Smooth muscle cell (in vitro differentiated cells): ENCODE measurements at regions not wholly inside any gene's neighbourhood (a gene's known extent, or its start where the extent isn't known, plus 50 kb on each side); places are given as distances from the start of the nearest gene placed in this dataset.

Source experiments
- DNase-seq: peaks from one replicate; lab custom pipeline; 2025; ENCODE audit not compliant: unreplicated experiment; lab: John Stamatoyannopoulos, UW
- H2AFZ ChIP-seq: fragments of 200-600 bp; sonication (generic); 2 replicates; pipeline ENCODE4 v1.6.0; 2016; ENCODE audit warnings: antibody characterized with exemption, low read depth, mild to moderate bottlenecking
- H3F3A ChIP-seq: fragments of 200-600 bp; sonication (generic); 2 replicates; pipeline ENCODE4 v1.6.0; 2017; ENCODE audit warnings: antibody characterized with exemption, low read depth
- H3K27ac ChIP-seq: fragments of 200-600 bp; sonication (generic); 2 replicates; pipeline ENCODE4 v1.5.1; 2016; ENCODE audit warnings: low read depth, mild to moderate bottlenecking
- H3K27me3 ChIP-seq: fragments of 200-600 bp; sonication (generic); 2 replicates; pipeline ENCODE4 v1.6.1; 2016; ENCODE audit warnings: low read depth, mild to moderate bottlenecking
- H3K36me3 ChIP-seq: fragments of 200-600 bp; sonication (generic); 2 replicates; pipeline ENCODE4 v1.5.1; 2016; ENCODE audit warnings: low read depth
- H3K4me1 ChIP-seq: fragments of 200-600 bp; sonication (generic); 2 replicates; pipeline ENCODE4 v1.5.1; 2016; ENCODE audit warnings: low read depth
- H3K4me2 ChIP-seq: fragments of 200-600 bp; sonication (generic); 2 replicates; pipeline ENCODE4 v1.6.0; 2016; ENCODE audit warnings: mild to moderate bottlenecking
- H3K4me3 ChIP-seq: fragments of 200-600 bp; sonication (generic); 2 replicates; pipeline ENCODE4 v1.5.1; 2016; ENCODE audit warnings: mild to moderate bottlenecking
- H3K79me2 ChIP-seq: fragments of 200-600 bp; sonication (generic); 2 replicates; pipeline ENCODE4 v1.6.0; 2016; ENCODE audit warnings: low read depth, mild to moderate bottlenecking
- H3K9ac ChIP-seq: fragments of 200-600 bp; sonication (generic); 2 replicates; pipeline ENCODE4 v1.6.0; 2016; ENCODE audit warnings: low read depth
- H3K9me3 ChIP-seq: fragments of 200-600 bp; sonication (generic); replicated peaks from 2 replicates; pipeline ENCODE4 v1.5.1; 2016; ENCODE audit warnings: low read depth
- H4K20me1 ChIP-seq: fragments of 200-600 bp; sonication (generic); 2 replicates; pipeline ENCODE4 v1.6.0; 2016; ENCODE audit warnings: low read depth
- WGBS: methylation state at CpG from one replicate; pipeline ENCODE4 v1.1.7; 2016; ENCODE audit warnings: low lambda C conversion rate; 5-methylcytosine and 5-hydroxymethylcytosine counted together
- TF ChIP-seq, protein P1 (sequence below): fragments of 200-600 bp; sonication (generic); IDR thresholded peaks from 2 replicates; pipeline ENCODE4 v1.5.1; 2017; ENCODE audit warnings: borderline replicate concordance, mild to moderate bottlenecking, antibody characterized with exemption; ENCODE audit not compliant: insufficient read depth, poor library complexity, severe bottlenecking

DNA sequence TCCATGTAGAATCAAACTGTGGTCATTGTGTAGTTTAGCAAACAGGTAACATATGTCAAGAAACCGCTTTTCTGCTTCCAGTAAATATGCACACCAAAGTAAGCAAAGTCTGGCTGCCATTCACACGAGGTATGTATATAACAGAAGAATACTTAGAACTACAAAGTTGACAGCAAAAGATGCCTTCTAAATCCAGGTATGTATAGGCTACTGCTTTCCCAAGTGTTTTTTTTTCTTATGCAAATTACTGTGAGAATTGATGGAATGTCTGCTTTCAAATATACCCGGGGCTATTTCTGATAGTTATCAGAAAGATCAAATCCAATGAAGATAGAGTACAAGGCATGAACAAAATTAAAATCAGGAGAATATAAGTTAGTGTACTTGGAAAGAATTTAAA lies 229.2 kb downstream of the HACE1 start:
- Histone ChIP-seq H3K9me3 (no peaks in the 10 kb centered on the region), H3K4me1 (peaks cover 5% of the 10 kb centered on the region), H2AFZ (no peak overlapping the region), H3K4me2 (no peak overlapping the region), H4K20me1 (no peaks in the 10 kb centered on the region), H3K27me3 (no peaks in the 10 kb centered on the region), H3K4me3 (no peak overlapping the region), H3F3A (no peaks in the 10 kb centered on the region), H3K27ac (no peak overlapping the region), H3K36me3 (no peaks in the 10 kb centered on the region), H3K9ac (no peak overlapping the region), H3K79me2 (no peaks in the 10 kb centered on the region)
- TF ChIP-seq, protein P1, sequence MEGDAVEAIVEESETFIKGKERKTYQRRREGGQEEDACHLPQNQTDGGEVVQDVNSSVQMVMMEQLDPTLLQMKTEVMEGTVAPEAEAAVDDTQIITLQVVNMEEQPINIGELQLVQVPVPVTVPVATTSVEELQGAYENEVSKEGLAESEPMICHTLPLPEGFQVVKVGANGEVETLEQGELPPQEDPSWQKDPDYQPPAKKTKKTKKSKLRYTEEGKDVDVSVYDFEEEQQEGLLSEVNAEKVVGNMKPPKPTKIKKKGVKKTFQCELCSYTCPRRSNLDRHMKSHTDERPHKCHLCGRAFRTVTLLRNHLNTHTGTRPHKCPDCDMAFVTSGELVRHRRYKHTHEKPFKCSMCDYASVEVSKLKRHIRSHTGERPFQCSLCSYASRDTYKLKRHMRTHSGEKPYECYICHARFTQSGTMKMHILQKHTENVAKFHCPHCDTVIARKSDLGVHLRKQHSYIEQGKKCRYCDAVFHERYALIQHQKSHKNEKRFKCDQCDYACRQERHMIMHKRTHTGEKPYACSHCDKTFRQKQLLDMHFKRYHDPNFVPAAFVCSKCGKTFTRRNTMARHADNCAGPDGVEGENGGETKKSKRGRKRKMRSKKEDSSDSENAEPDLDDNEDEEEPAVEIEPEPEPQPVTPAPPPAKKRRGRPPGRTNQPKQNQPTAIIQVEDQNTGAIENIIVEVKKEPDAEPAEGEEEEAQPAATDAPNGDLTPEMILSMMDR, result no peak
- 37% methylated on average over 3 of the region's 3 CpGs for WGBS
- DNase-seq, result no peak

DNA sequence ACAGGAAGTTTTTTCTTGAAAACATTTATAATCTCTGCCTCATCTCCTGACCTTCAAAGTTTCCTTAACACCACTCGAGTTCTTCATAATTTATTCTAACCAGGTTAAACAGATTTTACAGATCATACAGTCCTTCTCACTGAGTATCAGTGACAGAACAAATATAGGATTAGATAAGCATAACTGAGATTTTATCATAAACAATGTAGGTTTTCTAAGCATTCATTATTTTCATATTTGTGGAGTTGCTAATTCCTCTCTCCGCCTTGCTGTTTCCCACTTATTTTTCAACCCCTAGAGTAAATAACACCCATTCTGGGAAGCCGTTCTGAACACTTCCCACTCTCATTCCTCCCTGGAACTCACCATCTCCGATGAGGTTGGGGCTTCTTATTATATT lies 229.9 kb downstream of the HACE1 start:
- TF ChIP-seq, protein P1, result no peak
- Histone ChIP-seq H4K20me1 (no peaks in the 10 kb centered on the region), H3K4me1 (peaks cover 5% of the 10 kb centered on the region), H3K4me3 (no peak overlapping the region), H3K4me2 (no peak overlapping the region), H3K36me3 (no peaks in the 10 kb centered on the region), H3K9ac (no peak overlapping the region), H3K79me2 (no peaks in the 10 kb centered on the region), H3K27me3 (no peaks in the 10 kb centered on the region), H3F3A (no peaks in the 10 kb centered on the region), H3K27ac (no peak overlapping the region), H2AFZ (peak overlapping the region; percentile 71), H3K9me3 (no peaks in the 10 kb centered on the region)
- 43% methylated on average over 4 of the region's 4 CpGs for WGBS
- DNase-seq, result no peak

DNA sequence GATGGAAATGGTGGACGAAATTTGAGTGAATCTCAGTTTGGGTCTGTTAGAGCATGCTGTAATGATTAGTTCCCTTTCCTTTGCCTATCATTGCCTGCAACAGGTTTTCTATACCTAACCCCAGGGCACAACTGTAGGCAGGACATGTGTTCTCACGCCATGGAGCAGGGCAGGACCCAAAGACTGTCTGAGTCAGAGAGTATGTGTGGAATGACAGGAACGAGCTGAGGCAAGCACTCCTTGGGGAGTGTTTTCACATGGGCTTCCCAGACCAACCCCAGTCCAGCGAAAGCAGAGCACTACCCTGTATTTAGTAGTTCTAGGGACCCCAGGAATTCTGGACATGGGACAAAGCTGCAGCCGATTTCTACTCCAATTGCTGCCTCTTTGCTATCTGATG lies 234.2 kb downstream of the HACE1 start:
- Histone ChIP-seq H3K4me3 (no peak overlapping the region), H3K27ac (peak overlapping the region; percentile 64), H3K4me1 (peaks cover 5% of the 10 kb centered on the region), H3K4me2 (no peak overlapping the region), H4K20me1 (no peaks in the 10 kb centered on the region), H3F3A (no peaks in the 10 kb centered on the region), H2AFZ (no peak overlapping the region), H3K36me3 (no peaks in the 10 kb centered on the region), H3K9ac (peak overlapping the region; percentile 26), H3K27me3 (no peaks in the 10 kb centered on the region), H3K79me2 (no peaks in the 10 kb centered on the region), H3K9me3 (no peaks in the 10 kb centered on the region)
- 37% methylated on average over 5 of the region's 5 CpGs for WGBS
- no peak for DNase-seq
- TF ChIP-seq, protein P1, result no peak

DNA sequence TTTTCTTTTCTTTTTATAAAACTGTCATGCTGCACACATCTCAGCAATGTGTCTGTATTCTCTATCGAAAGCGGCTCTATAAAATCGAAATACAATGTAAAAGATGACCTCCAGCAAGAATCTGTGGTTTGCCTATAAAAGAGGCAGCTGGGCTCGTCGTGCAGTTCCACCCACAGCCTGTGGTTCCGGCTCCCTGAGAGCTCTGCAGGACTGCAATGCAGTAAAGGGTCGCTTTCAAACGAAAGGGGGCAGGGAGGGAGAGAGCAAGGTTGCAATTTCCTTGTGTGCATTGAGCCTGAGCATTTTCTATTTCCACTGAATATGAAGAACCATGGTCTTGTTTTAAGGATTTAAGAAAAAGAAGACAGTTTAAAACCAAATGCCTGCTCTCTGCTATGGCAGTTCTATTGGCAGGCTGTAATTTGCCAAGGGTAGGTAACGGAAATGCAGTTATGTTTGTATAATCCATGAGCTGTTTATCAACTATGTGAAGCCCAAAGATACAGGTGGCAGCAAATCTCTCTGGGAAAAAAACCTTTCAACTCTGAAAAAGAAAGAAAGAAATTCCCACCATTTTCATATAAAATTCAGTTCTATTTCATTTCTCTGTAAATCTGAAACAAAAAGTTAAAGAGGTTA lies 236.5 kb downstream of the HACE1 start:
- Histone ChIP-seq H3K27ac (no peak overlapping the region), H3K4me2 (peak overlapping the region; percentile 66), H3K36me3 (no peaks in the 10 kb centered on the region), H3K4me3 (no peak overlapping the region), H3K79me2 (no peaks in the 10 kb centered on the region), H3F3A (no peaks in the 10 kb centered on the region), H3K9ac (no peak overlapping the region), H3K9me3 (no peaks in the 10 kb centered on the region), H4K20me1 (no peaks in the 10 kb centered on the region), H3K4me1 (no peaks in the 10 kb centered on the region), H3K27me3 (no peaks in the 10 kb centered on the region), H2AFZ (peak overlapping the region; percentile 22)
- DNase-seq, result no peak
- TF ChIP-seq, protein P1, result no peak
- WGBS, result 20% methylated on average over 9 of the region's 9 CpGs
